OCI-LY7 (cell line): ENCODE measurements at regions not wholly inside any gene's neighbourhood (a gene's known extent, or its start where the extent isn't known, plus 50 kb on each side); places are given as distances from the start of the nearest gene placed in this dataset.

Source experiments
- BruUV-seq: library from RNA; stranded (reverse); fragments of 400-500 nt; replicated peaks from 2 replicates; lab custom pipeline; 2021; lab: Mats Ljungman, UMichigan
- CTCF ChIA-PET: fragments of 300-600 bp; sonication (Branson Sonifier 250); formaldehyde crosslinking; loops from one replicate; lab custom pipeline; 2022; ENCODE audit warnings: antibody characterized with exemption; ENCODE audit not compliant: unreplicated experiment; lab: Charles Lee
- POLR2A ChIA-PET: fragments of 300-600 bp; sonication (Branson Sonifier 250); formaldehyde crosslinking; loops from one replicate; lab custom pipeline; 2022; ENCODE audit warnings: antibody characterized with exemption; lab: Charles Lee
- DNase-seq: peaks from one replicate; pipeline ENCODE4 v3.0.0-alpha.2; 2015; ENCODE audit warnings: low spot score
- H2AFZ ChIP-seq: fragments of 200-600 bp; sonication (generic), shearing (Covaris generic); 2 replicates; pipeline ENCODE4 v1.6.1; 2014; ENCODE audit warnings: mild to moderate bottlenecking, antibody characterized with exemption, low read length, moderate library complexity
- H3K27ac ChIP-seq: fragments of 200-600 bp; sonication (generic); 2 replicates; pipeline ENCODE4 v1.5.1; 2014; ENCODE audit warnings: mixed run types, low read depth, mild to moderate bottlenecking, moderate library complexity, low read length, inconsistent platforms; ENCODE audit not compliant: poor library complexity, severe bottlenecking
- H3K36me3 ChIP-seq: fragments of 200-600 bp; sonication (generic); 2 replicates; pipeline ENCODE4 v1.6.1; 2014; ENCODE audit warnings: mild to moderate bottlenecking, antibody characterized with exemption, low read length, moderate library complexity, mixed read lengths; ENCODE audit not compliant: insufficient read depth
- H3K4me1 ChIP-seq: fragments of 200-600 bp; sonication (generic); 2 replicates; pipeline ENCODE4 v1.5.1; 2014; ENCODE audit warnings: mild to moderate bottlenecking, low read length; ENCODE audit not compliant: insufficient read depth, poor library complexity, severe bottlenecking
- H3K4me2 ChIP-seq: fragments of 200-600 bp; sonication (generic); 2 replicates; pipeline ENCODE4 v1.6.1; 2014; ENCODE audit warnings: mild to moderate bottlenecking, low read length
- H3K4me3 ChIP-seq: fragments of 200-600 bp; sonication (generic); 2 replicates; pipeline ENCODE4 v1.5.1; 2014; ENCODE audit warnings: mild to moderate bottlenecking, low read depth, low read length; ENCODE audit not compliant: poor library complexity, severe bottlenecking
- H3K79me2 ChIP-seq: fragments of 200-600 bp; sonication (generic); 2 replicates; pipeline ENCODE4 v1.6.1; 2016; ENCODE audit warnings: low read depth, mild to moderate bottlenecking, low read length, moderate library complexity, mixed read lengths; ENCODE audit not compliant: insufficient read depth
- H3K9me2 ChIP-seq: fragments of 200-600 bp; sonication (generic); 2 replicates; pipeline ENCODE4 v1.6.1; 2016; ENCODE audit warnings: mild to moderate bottlenecking, low read length, mixed read lengths; ENCODE audit not compliant: insufficient read depth
- H3K9me3 ChIP-seq: fragments of 200-600 bp; sonication (generic); 2 replicates; pipeline ENCODE4 v1.6.1; 2014; ENCODE audit warnings: mild to moderate bottlenecking, mixed run types, low read length, mixed read lengths
- H4K20me1 ChIP-seq: fragments of 200-600 bp; sonication (generic); 2 replicates; pipeline ENCODE4 v1.6.1; 2014; ENCODE audit warnings: mild to moderate bottlenecking, antibody characterized with exemption, low read length, moderate library complexity, mixed read lengths; ENCODE audit not compliant: insufficient read depth
- CTCF ChIP-seq: fragments of 200-600 bp; sonication (generic); conservative IDR thresholded peaks from 2 replicates; pipeline ENCODE4 v1.5.1; 2014; ENCODE audit warnings: mild to moderate bottlenecking, antibody characterized with exemption, low read length, moderate library complexity, mixed read lengths
- EZH2phosphoT487 ChIP-seq: fragments of 200-600 bp; sonication (generic); IDR thresholded peaks from 2 replicates; pipeline ENCODE4 v1.6.1; 2018; ENCODE audit warnings: low read depth, borderline replicate concordance, mild to moderate bottlenecking, mixed run types, antibody characterized with exemption, low read length, moderate library complexity, mixed read lengths
- intact Hi-C: fragments of 100-400 bp; cut with micrococcal nuclease; formaldehyde crosslinking; loops from one replicate; pipeline ENCODE4 v1.10.0; 2022; ENCODE audit not compliant: unreplicated experiment

GRCh38 chr1:240667351-240667750 lies 55.4 kb upstream of the GREM2 start:
- no TSS peak for BruUV-seq
- H3K9me3 ChIP-seq, result no peaks in the 10 kb centered on the region
- ChIA-PET CTCF (no interaction called here), POLR2A (no interaction called here)
- H4K20me1 ChIP-seq, result no peaks in the 10 kb centered on the region
- H3K4me1 ChIP-seq, result no peaks in the 10 kb centered on the region
- TF ChIP-seq CTCF (no peak), EZH2phosphoT487 (no peak)
- H2AFZ ChIP-seq, result no peak overlapping the region
- no peak overlapping the region for H3K4me3 ChIP-seq
- intact Hi-C loops, result no loop called here
- H3K36me3 ChIP-seq, result no peaks in the 10 kb centered on the region
- H3K79me2 ChIP-seq, result no peaks in the 10 kb centered on the region
- no peak overlapping the region for H3K27ac ChIP-seq
- no peak for DNase-seq
- H3K4me2 ChIP-seq, result no peak overlapping the region
- H3K9me2 ChIP-seq, result no peaks in the 10 kb centered on the region

- no peak overlapping the region for H3K4me3 ChIP-seq
- intact Hi-C loops, result no loop called here
- no peaks in the 10 kb centered on the region for H3K9me3 ChIP-seq
- no peaks in the 10 kb centered on the region for H3K4me1 ChIP-seq
- TF ChIP-seq EZH2phosphoT487 (no peak), CTCF (no peak)
- no peak overlapping the region for H3K4me2 ChIP-seq
- POLR2A ChIA-PET, result no interaction called here
- no peak overlapping the region for H3K27ac ChIP-seq
- no peak for DNase-seq
- H4K20me1 ChIP-seq, result no peaks in the 10 kb centered on the region
- H3K36me3 ChIP-seq, result no peaks in the 10 kb centered on the region
- H3K79me2 ChIP-seq, result no peaks in the 10 kb centered on the region
- H3K9me2 ChIP-seq, result no peaks in the 10 kb centered on the region
- CTCF ChIA-PET, result no interaction called here
- BruUV-seq, result no TSS peak
- H2AFZ ChIP-seq, result no peak overlapping the region
These were observed 54.7 kb upstream of the GREM2 start for GRCh38 chr1:240666568-240667198.

GRCh38 chr1:240663169-240663879 lies 51.4 kb upstream of the GREM2 start:
- CTCF ChIA-PET, result no interaction called here
- BruUV-seq, result no TSS peak

More at GRCh38 chr1:240663169-240663879, 51.4 kb upstream of the GREM2 start:
- H2AFZ ChIP-seq, result no peak overlapping the region
- no peak for DNase-seq
- no peak for TF ChIP-seq EZH2phosphoT487
- no peak for TF ChIP-seq CTCF
- H3K27ac ChIP-seq, result no peak overlapping the region
- H3K4me2 ChIP-seq, result no peak overlapping the region
- intact Hi-C loops, result no loop called here
- no peak overlapping the region for H3K4me3 ChIP-seq
- H4K20me1 ChIP-seq, result no peaks in the 10 kb centered on the region
- POLR2A ChIA-PET, result no interaction called here
- no peaks in the 10 kb centered on the region for H3K79me2 ChIP-seq
- no peaks in the 10 kb centered on the region for H3K9me3 ChIP-seq
- H3K36me3 ChIP-seq, result no peaks in the 10 kb centered on the region
- no peaks in the 10 kb centered on the region for H3K4me1 ChIP-seq
- H3K9me2 ChIP-seq, result no peaks in the 10 kb centered on the region
